Erythroblast (primary cell): ENCODE measurements at regions not wholly inside any gene's neighbourhood (a gene's known extent, or its start where the extent isn't known, plus 50 kb on each side); places are given as distances from the start of the nearest gene placed in this dataset.

ENCODE experiments used
- GATA1 ChIP-seq: IDR thresholded peaks from 2 replicates; pipeline ENCODE4 v1.6.1; 2011; ENCODE audit warnings: low read depth, mild to moderate bottlenecking, control low read depth, low read length, moderate library complexity
- POLR2A ChIP-seq: IDR thresholded peaks from 2 replicates; pipeline ENCODE4 v1.6.1; 2011; ENCODE audit warnings: mild to moderate bottlenecking, low read length

- TF ChIP-seq POLR2A (no peak), GATA1 (no peak)
These were observed 79.0 kb downstream of the ZNF281 start for GRCh38 chr1:200330741-200331428.
